ENCODE measurements at regions not wholly inside any gene's neighbourhood (a gene's known extent, or its start where the extent isn't known, plus 50 kb on each side); places are given as distances from the start of the nearest gene placed in this dataset.
A peak's percentile ranks its signal among the peaks of the same experiment; 100 is the strongest.
"Not testable (repeated sequence)": the region's sequence is repeated elsewhere in the genome, so short reads cannot be mapped to it uniquely, and the experiment has no call there.

- DNase-seq, result no peak
Measured at GRCh38 chr20:48489656-48490055, 338.1 kb downstream of the PREX1 start.

DNA sequence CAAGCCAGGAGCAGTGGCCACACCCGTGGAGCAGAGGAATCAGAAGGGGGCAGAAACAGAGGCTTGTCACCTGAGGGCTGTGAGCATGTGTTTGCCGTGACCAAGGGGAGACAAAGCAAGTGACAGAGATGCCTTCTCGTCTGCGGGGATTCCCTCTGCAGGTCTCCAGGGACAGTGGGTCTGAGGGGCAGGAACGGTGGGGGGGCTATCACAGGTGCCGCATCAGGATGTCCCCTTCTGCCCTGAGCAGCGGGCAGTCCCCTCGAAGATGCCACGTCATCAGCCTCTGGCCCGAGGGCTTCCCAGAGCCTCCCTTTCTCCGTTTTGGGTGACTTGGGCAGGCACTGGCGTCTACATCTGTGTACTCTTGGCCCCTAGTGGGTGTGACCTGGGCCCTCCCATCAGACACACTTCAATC, 338.7 kb downstream of the PREX1 start:
- DNase-seq, result no peak

GRCh38 chr20:48488334-48489034, 339.3 kb downstream of the PREX1 start:
- DNase-seq, result not testable (repeated sequence)

GRCh38 chr20:48486065-48486464, 341.7 kb downstream of the PREX1 start:
- no peak for DNase-seq

- not testable (repeated sequence) for DNase-seq
Measured at GRCh38 chr20:48485153-48485552, 342.6 kb downstream of the PREX1 start.

- DNase-seq, result no peak
Measured at GRCh38 chr20:48483334-48484066, 344.3 kb downstream of the PREX1 start.

GRCh38 chr20:48482790-48483189, 345.0 kb downstream of the PREX1 start:
- DNase-seq, result no peak

DNA sequence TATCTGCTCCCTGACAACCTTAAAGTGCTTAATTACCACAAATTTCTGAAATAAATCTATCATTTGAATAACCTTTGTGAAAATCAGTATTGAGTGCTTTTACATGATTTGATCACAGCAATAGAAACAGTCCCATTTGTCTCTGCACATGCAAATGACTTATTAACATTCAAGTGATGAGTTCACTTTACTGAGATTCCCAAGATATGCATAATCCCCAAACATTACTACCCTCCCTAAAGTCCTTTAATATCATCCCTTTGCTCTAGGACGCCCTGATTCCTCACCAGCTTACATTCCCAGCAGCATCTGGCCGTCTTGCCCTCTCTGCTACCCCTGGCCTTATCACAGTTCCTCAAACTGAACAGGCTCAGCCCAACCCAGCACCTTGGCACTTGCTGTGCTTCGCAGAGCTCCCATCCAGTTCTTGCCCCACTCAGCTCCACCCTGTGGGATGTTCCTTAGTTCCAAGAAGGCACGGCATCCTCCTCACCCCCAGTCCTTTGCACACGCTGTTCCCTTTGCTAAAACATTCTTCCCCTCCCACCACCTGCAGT, 347.5 kb downstream of the PREX1 start:
- no peak for DNase-seq

DNA sequence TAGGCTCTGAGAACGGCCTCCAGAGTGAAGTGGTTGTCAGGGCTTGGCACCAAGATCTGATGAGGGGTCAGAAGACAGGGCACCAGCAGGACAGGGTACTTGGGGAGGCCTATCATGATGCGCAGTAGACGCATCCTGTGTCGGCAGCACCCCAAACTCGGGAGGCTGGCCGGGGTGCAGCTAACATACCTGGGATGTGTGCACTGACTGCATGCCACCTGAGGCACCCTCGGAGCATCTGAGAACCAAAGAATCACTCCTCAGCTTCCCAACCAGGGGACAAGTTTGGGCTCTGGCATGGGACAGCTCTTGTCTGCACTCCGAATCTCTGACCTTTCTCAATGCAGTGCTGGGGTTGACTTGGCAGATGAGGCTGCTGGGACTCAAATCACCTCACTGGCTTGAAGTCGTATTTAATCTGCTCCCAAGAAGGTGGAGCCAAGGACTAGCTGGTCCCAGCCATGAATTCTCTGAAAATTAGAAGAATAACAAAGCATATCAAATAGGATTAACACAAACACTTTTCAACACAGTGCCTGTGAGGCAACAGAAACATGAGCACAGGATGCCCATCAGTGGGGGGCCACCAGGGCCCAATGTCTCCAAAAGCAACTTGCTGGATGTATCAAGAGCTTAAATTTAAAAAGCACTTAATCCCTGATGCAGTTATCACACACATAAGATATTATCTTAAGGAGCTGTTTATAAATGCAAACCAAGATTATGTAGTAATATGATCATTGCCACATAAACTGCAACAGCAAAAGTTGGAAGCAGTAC, 348.8 kb downstream of the PREX1 start:
- no peak for DNase-seq

GRCh38 chr20:48478370-48478769, 349.4 kb downstream of the PREX1 start:
- DNase-seq, result no peak

DNA sequence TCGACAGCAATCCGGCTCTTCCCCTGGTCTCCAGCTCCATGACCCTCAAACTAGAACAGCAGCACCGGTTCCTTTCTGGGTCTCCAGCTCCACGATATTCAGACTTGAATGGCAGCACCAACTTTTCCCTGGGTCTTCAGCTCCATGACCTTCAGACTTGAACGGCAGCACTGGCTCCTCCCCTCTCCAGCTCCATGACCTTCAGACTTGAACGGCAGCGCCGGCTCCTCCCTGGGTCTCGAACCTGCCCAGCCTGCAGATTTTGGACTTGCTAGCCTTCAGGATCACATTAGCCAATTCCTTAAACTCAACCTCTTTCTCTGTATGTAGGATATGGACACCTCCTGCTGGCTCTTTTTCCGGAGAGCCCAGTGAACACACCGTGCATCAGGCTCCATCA, 350.9 kb downstream of the PREX1 start:
- DNase-seq, result no peak

GRCh38 chr20:48474022-48474421, 353.8 kb downstream of the PREX1 start:
- no peak for DNase-seq

- no peak for DNase-seq
Measured at GRCh38 chr20:48471759-48472408, 355.9 kb downstream of the PREX1 start.

DNA sequence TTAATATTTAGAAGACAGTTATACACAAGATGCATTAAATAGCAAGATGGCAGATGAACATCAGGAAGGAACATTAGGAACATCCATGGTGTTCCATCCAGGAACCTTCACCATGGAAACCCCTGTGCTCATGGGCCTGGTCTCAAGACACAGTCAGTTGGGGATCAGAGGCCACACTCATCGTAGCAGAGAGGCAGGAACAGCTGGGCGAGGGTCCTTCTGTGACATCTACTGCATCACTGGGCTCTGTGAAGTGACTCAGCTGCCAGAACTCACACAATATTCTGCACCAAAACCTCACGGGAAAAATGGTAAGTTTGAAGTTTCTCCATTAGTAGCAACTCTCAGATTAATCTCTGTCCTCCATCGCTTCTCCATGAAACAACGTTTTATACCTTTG, 356.6 kb downstream of the PREX1 start:
- no peak for DNase-seq

- no peak for DNase-seq
Measured at GRCh38 chr20:48470141-48470540, 357.7 kb downstream of the PREX1 start.

DNA sequence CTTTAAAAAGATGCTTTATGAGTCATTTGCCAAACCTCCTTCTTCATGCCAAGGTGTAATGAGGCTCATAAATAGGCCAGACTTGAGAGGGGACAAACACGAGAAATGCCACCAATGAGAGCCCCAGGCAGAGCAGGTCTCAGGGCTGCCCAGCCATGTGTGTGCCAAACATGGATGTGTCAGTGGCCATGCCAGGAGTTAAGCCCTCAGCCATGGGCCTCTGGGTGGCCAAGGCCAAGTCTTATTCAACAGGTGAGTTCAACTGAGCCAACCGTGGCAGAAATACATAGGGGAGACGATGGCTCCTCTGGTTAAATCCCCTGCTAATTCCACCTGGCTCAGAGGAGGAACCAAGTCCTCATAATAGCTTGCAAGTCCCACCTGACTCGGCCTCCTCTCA, 358.8 kb downstream of the PREX1 start:
- no peak for DNase-seq

GRCh38 chr20:48468571-48468970, 359.2 kb downstream of the PREX1 start:
- DNase-seq, result no peak

DNA sequence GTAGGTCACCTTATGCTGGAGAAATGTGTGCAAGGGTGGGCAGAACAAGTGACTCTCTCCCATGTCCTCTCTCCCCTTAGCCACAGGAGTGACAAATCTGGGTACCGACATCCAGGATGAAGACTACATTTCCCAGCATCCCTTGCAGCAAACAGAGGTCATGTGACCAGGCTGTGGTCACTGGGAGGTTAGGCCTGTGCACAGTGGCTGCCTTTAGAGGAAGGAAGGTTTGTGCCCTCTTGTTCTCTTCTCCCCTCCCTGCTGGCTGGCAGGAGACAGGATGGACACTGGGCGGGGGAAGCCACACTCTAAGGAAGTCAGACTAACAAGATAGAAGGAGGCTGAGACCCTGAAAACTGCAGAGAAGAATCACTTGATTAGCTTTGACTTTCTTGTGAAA, 360.2 kb downstream of the PREX1 start:
- DNase-seq, result peak; percentile 14

GRCh38 chr20:48465271-48465670, 362.5 kb downstream of the PREX1 start:
- DNase-seq, result no peak

GRCh38 chr20:48463916-48464315, 363.9 kb downstream of the PREX1 start:
- DNase-seq, result no peak

GRCh38 chr20:48463096-48463720, 364.6 kb downstream of the PREX1 start:
- DNase-seq, result no peak

GRCh38 chr20:48461735-48462119, 366.1 kb downstream of the PREX1 start:
- DNase-seq, result no peak
